GM12892 (cell line): ENCODE measurements at regions not wholly inside any gene's neighbourhood (a gene's known extent, or its start where the extent isn't known, plus 50 kb on each side); places are given as distances from the start of the nearest gene placed in this dataset.

Source experiments
- DNase-seq: peaks from one replicate; pipeline ENCODE4 v3.0.0; 2011; ENCODE audit not compliant: insufficient read length
- FAIRE-seq: peaks from 2 replicates; lab custom pipeline; 2011; peaks lifted over from hg19 to GRCh38; lab: Jason Lieb, UNC
- POLR2A ChIP-seq: IDR thresholded peaks from 2 replicates; pipeline ENCODE4 v1.6.1; 2011; ENCODE audit warnings: low read depth, low read length, control low read depth
- POLR2AphosphoS5 ChIP-seq: IDR thresholded peaks from 2 replicates; pipeline ENCODE4 v1.6.1; 2011; ENCODE audit warnings: low read depth, low read length, control low read depth
- TAF1 ChIP-seq: IDR thresholded peaks from 2 replicates; pipeline ENCODE4 v1.6.1; 2011; ENCODE audit warnings: low read depth, mild to moderate bottlenecking, control low read depth, low read length, borderline replicate concordance

DNA sequence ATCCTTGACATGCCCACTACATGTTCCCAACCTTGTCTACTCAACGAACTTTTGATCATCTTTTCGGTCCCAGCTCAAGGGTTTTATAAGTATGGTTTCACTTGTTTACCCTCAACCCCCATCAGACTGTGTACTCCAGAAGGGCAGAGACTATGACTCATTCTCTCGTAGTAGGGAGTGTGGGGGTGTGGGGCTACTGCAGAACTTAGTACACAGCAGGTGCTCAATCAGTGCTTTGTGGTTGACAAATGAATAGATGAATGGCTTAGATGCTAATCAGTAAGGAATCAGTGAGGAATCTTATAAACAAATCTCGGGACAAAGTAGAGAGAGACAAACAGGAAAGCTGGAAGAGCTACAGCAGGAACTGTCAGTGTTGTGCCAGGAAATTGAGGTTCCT lies 151.7 kb upstream of the PLET1 start:
- DNase-seq (no peak), FAIRE-seq (no peak)
- TF ChIP-seq POLR2A (no peak), TAF1 (no peak), POLR2AphosphoS5 (no peak)

DNA sequence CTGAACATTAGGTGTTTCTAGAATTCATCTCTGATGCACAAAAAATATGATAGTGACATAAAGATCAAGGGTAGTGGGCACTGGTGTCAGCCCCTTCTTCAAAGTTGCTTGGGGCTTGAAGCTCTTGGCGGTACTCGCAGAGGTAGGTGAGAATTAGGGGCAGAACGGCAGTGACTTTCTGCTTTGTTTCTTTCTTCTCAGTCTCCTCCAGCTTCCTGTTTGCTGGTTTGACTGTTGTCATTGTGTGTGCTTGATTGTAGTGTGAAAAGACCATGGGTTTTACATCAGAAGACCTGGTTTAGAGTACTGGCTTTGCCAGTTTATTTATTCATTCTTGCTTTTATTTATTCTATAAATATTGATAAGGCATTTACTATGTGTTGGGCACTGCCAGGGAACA lies 156.7 kb upstream of the PLET1 start:
- DNase-seq (no peak), FAIRE-seq (no peak)
- TF ChIP-seq POLR2A (no peak), TAF1 (no peak), POLR2AphosphoS5 (no peak)

DNA sequence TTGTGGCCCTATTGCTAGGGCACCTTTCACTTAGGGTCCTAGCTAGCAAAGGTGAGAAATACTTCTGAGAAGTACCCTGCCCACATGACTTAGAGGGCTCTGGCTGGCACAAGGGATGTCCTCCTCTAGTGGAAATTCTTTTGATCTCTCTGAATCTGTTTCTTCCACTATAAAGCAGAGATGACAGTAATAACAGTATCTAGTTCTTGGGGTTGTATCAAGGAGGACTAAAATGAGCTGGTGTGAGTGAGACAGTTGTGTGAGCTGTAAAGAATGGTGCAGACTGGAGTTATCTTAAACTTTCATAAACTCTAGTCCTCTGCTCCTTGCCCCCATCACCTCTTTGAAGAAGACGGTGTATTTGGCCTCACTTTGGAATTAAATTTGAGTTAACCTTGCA lies 157.8 kb upstream of the PLET1 start:
- TF ChIP-seq POLR2A (no peak), POLR2AphosphoS5 (no peak)
- no peak for DNase-seq
- FAIRE-seq = no peak

GRCh38 chr11:112421879-112422278 lies 161.2 kb upstream of the PLET1 start:
- DNase-seq (no peak), FAIRE-seq (no peak)

DNA sequence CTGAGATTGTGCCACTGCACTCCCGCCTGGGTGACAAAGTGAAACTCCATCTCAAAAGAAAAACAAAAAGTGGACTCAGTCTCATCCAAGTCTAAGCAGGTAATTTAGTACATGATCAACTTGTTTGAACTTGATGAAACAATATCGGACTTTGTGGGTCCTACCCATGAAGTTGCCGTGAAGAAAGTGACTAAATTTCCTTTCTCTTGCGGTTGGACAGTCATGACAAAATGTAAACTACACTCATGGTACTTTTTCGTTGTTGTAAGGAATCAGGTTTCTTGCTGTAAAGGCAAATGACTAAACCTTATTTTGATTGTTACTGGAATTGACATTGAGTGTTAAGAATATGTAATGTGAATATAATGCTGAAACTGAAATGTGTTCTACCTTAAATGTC lies 164.5 kb upstream of the PLET1 start:
- TF ChIP-seq POLR2A = no peak
- no peak for TF ChIP-seq POLR2AphosphoS5
- TF ChIP-seq TAF1 = no peak
- FAIRE-seq = no peak
- DNase-seq = no peak

More at GRCh38 chr11:112421879-112422278, 161.2 kb upstream of the PLET1 start:
- no peak for TF ChIP-seq POLR2A
- no peak for TF ChIP-seq TAF1
- TF ChIP-seq POLR2AphosphoS5 = no peak

DNA sequence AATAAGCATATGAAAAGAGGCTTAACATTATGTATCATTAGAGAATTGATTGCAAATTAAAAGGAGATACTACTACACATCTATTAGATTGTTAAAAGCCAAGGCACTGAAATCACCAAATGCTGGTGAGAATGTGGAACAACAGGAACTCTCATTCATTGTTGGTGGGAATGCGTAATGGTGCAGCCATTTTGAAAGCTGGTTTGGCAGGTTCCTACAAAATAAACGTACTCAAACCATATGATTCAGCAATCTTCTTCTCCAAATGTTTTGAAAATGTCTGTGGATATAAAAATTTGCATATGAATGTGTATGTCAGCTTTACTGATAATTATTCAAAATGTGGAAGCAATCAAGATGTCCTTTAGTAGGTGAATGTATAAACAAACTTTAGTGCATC lies 176.4 kb upstream of the PLET1 start:
- DNase-seq (no peak), FAIRE-seq (no peak)
- no peak for TF ChIP-seq POLR2A
- no peak for TF ChIP-seq POLR2AphosphoS5
- no peak for TF ChIP-seq TAF1

DNA sequence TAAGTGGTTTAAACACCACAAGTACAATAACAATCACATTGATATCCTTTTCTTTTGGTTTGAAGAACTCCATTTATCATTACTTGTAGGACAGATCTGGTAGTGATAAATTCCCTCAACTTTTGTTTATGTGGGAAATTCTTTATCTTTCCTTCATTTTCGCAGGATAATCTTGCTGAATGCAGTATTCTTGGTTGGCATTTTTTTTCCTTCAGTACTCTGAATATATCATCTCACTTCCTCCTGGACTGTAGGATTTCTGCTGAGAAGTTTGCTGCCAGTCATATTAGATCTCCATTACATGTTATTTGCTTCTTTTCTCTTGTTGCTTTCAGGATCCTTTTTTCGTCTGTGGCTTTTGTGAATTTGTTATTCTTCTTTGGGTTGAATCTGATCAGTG lies 179.0 kb upstream of the PLET1 start:
- no peak for TF ChIP-seq POLR2A
- no peak for TF ChIP-seq POLR2AphosphoS5
- no peak for TF ChIP-seq TAF1
- no peak for DNase-seq
- no peak for FAIRE-seq

GRCh38 chr11:112440518-112440917 lies 179.9 kb upstream of the PLET1 start:
- no peak for TF ChIP-seq POLR2AphosphoS5
- no peak for TF ChIP-seq POLR2A
- TF ChIP-seq TAF1 = no peak
- no peak for DNase-seq
- no peak for FAIRE-seq

DNA sequence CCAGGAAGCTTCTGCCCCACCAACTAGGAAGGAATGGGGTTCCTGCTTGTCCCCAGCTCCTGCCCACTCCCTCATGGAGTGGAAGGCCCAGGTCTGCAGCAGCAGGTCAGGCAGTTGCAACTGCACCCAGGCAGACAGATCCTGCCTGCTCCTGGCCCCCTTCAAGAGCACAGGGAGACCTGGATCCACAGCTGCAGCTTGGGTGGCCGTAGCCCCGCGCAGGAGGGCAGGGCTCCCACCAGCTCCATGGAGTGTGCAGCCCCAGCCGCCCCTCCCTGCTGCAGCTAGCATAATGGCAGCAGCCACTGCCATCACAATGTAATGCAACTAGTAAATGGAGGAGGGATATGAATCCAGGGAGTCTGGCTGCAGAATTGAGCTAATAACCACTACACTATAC lies 187.5 kb upstream of the PLET1 start:
- FAIRE-seq (no peak), DNase-seq (no peak)
- TF ChIP-seq TAF1 (no peak), POLR2A (no peak)

DNA sequence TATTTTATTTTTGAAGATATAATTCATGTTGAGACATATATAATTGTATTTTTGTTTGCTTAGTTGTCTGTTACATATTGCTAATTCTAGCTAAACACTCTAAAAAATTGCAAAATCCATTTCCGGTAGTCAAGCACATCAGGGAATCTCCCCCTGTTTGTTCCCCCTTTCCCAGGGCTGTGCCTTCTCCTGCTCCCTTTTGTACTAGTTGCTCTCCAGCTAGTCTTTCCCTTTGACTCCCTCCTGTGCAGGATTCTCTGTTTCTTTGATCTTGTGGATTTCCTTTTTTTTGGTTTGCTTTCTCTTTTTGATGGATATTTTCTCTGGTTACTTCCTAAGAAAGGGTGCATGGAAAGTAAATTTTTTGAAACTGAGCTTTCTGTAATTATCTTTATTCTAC lies 188.1 kb upstream of the PLET1 start:
- DNase-seq = no peak
- no peak for FAIRE-seq
- TF ChIP-seq POLR2AphosphoS5 = no peak

GRCh38 chr11:112451250-112451649 lies 190.6 kb upstream of the PLET1 start:
- no peak for DNase-seq
- FAIRE-seq = no peak
- TF ChIP-seq POLR2A (no peak), TAF1 (no peak), POLR2AphosphoS5 (no peak)

GRCh38 chr11:112453601-112454577 lies 193.2 kb upstream of the PLET1 start:
- FAIRE-seq = no peak
- TF ChIP-seq POLR2AphosphoS5 = no peak
- no peak for TF ChIP-seq POLR2A
- no peak for TF ChIP-seq TAF1
- no peak for DNase-seq

DNA sequence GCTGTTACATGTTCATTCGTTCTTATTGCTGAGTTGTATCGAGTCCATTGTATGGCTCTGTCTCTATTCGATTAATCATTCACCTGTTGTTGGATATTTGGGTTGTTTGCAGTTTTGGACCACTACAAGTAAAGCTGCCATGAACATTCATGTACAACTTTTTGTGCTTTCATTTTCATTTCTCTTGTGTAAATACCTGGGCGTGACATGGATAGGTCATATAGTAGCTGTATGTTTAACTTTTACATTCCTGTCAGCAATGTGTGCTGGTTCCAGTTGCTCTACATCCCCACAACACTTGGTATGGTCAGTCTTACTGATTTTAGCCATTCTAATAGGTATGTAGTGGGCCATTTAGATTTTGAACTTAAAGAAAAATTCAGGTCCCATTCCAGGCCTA lies 194.2 kb upstream of the PLET1 start:
- FAIRE-seq (no peak), DNase-seq (no peak)
- TF ChIP-seq POLR2AphosphoS5 (no peak), POLR2A (no peak), TAF1 (no peak)
